IPS DF 19.7 (cell line): ENCODE measurements at regions not wholly inside any gene's neighbourhood (a gene's known extent, or its start where the extent isn't known, plus 50 kb on each side); places are given as distances from the start of the nearest gene placed in this dataset.
A peak's percentile ranks its signal among the peaks of the same experiment; 100 is the strongest.
"Not testable (repeated sequence)": the region's sequence is repeated elsewhere in the genome, so short reads cannot be mapped to it uniquely, and the experiment has no call there.

Experiments used
- DNase-seq: peaks from one replicate; pipeline ENCODE4 v3.0.0-alpha.2; 2013; ENCODE audit warnings: low read depth, low spot score

DNA sequence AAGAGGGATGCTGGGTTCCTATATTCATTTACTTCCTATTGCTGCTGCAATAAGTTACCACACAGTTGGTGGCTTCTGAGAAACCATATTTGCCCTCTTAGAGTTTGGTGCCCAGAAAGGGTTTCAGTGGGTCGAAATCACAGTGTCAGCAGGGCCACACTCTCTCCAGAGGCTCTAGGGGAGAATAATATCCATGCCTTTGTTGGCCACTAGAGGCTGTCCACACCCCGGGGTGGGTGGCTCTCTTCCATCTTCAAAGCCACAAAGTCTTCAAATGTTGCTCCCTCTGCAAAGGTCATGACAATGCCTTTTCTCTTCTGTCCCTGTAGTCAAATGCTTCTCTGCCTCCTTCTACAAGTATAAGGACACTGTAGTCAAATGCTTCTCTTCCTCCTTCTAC, 989.4 kb downstream of the CCSER2 start:
- no peak for DNase-seq

DNA sequence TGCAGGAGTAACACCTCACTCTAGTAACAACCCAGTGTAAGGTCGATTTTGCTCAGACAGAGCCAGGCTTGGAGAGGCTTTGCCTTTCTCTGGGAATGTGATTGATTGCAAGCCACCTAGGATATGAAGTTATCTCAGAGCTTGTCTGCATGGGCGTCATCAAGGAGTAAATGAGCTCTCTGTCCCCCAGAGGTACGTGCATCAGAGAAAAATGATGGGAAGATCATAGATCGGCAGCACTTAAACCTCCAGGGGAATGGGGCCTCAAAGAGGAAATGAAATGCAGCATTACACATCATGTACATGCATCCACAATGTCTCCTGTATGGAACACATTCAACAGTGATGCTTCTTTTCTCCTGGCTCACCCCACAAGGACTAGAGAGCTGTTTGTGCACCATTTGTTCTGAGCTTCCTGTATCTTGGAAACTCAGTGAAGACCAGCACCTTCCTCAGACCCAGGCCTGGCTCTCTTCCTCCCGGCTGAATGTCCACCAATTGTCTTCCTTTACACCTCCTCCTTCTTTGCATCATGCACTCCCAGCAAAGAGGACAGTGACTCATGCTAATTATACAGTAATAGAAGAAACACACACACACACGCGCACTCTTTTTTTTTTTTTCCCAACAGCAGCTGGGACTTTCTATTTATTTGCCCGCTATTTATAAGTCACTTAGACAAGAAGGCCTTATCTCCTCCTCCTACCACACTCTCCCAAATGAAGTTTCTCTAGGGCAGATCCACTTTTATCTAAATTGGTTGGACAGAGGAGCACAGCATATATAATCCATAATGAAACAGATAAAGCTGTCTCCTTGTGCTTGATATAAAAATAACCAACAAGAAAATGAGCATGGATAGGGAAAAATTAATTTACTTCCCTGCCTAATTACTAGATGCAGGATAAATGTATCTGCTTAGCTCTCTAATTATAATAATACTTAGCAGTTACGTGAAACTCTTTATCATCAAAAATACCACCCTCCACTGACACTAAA, 990.7 kb downstream of the CCSER2 start:
- no peak for DNase-seq

- DNase-seq, result no peak
Measured at GRCh38 chr10:85319826-85320225, 991.4 kb downstream of the CCSER2 start.

- DNase-seq, result no peak
Measured at GRCh38 chr10:85333594-85333993, 1005.2 kb downstream of the CCSER2 start.

DNA sequence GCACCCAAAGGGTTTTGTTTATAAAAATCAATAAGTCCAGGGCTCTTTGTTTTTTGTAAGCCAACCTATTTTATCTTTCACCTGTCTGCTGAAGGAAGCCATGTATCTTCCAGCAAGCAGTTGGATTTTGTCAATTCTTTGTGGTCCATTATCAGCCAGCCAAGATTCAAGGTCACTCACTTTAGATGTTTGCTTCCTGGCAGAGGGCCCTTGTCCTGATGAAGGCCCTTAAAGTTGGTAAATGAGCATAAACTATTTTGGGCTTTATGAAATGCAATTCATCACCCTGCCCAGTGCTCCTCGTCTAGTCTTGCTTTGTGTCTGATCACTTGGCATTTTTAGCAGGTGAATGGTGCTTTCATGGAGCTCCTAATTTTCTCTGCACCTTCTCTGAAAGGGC, 1004.2 kb downstream of the GRID1 start:
- DNase-seq, result no peak

GRCh38 chr10:85377029-85377806, 989.4 kb downstream of the GRID1 start:
- DNase-seq, result no peak

- DNase-seq, result no peak
Measured at GRCh38 chr10:85379338-85379737, 987.3 kb downstream of the GRID1 start.

DNA sequence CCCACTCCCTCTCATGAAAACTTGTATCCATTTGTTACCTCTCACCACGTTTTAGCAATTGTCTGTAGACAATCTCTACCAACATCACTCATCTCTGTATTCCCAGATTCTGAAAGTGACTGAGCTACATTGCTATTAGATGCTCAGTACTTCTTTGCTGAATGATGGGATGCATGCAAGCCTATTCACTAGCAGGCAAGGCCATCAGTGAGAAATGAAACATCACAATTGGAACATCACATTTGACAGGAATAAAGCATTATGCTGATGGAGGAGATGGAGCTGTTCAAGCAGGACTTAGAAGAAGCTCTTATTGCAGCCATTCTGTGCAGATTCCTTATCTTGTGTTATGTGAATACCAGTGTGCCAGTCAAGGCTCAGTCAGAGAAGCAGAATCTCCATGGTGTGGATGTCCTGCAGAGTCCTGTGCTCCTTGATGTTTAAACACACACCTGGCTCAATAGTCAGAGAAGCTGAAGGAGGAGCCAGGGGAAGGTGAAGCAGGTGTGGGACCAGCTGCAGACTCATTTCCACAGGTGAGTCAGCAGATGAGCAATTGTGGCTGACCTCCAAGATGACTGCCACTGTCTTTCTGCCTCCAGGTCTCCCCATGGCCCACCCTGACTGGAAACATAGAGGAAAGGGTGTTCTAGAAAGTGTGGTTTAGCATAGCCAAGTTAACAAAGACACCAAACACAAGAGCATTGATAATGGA, 965.5 kb downstream of the GRID1 start:
- DNase-seq, result no peak

- no peak for DNase-seq
Measured at GRCh38 chr10:85402541-85402940, 964.1 kb downstream of the GRID1 start.

DNA sequence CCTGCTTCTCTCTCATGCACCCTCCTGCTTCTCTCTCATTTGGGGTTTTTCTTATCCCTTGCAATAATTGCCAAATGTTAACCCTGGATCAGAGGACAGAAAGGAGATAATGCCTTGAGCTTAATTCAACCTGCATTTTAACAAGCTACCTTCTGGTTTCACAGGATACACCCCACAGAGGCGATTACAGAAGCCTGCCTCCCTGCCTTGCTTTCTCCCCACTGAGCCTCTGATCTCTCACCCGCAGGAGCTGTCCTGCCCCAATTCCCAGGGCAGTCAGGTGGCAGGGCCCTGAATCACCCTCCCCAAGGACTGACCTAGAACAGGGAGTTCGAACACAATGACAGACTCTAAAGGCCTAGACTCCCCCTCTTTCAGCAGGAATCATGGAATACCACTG, 959.5 kb downstream of the GRID1 start:
- DNase-seq, result no peak

DNA sequence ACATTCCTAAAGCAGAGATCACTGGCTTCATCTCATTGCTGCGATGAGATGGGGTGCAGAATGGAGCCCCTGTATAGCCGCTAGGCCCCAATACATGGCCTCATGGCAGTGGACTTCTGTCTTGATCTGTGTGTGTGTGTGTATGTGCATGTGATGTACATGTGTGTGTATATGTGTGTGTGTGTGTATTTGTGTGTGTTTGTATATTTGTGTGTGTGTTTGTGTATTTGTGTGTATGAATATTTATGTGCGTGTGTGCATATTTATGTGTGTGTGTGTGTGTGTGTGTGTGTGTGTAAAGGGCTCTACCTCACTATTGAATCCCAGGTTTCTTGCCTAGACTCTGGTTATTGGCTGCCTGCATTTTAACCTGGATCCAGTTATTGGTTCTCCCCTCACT, 958.2 kb downstream of the GRID1 start:
- no peak for DNase-seq

DNA sequence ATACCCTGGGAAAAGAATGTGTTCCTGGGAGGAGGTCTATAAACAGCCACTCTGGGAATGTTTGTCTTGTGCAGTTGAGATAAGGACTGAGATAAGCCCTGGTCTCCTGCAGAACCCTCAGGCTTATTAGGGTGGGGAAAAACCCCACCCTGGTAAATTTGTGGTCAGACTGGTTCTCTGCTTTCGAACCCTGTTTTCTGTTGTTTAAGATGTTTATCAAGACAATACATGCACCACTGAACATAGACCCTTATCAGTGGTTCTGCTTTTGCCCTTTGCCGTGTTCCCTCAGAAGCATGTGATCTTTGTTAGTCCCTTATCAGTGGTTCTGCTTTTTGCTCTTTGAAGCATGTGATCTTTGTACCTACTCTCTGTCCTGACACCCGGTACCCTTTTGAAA, 956.0 kb downstream of the GRID1 start:
- DNase-seq, result not testable (repeated sequence)

- no peak for DNase-seq
Measured at GRCh38 chr10:85413570-85413969, 953.0 kb downstream of the GRID1 start.

DNA sequence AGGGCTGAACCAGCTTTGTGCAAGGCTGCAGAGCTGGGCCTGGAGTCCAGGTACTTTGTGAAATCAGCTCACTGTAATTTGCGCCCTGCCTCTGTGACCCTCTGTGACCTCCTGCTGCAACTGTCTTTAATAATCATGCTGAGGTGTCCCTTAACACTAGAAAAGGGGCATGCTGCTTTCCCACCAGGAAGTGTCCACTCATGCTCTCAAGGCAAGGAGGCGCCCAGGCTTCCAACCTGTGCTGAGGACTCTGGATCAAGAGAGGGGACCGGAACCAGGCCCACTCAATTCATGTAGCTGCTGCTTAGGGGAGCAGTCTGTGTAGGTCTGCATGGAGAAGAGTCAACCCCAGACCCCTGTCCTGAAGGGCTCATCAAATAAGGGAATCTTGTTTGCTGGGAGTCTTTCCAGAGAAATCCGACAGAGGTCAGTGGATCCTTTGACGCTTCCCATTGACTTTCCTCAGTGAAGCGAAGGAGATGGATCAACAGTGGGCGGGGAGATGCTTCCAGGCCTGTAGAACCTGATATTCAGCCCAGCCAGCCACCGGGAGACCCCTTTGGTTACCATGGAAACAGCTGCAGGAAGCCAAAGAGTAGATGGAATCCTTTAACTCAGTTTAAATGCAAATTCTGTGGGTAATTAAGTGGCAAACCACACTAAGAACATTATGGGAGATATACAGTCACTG, 945.9 kb downstream of the GRID1 start:
- DNase-seq, result peak; percentile 83

GRCh38 chr10:85421421-85421820, 945.2 kb downstream of the GRID1 start:
- no peak for DNase-seq

GRCh38 chr10:85429126-85429525, 937.5 kb downstream of the GRID1 start:
- no peak for DNase-seq

DNA sequence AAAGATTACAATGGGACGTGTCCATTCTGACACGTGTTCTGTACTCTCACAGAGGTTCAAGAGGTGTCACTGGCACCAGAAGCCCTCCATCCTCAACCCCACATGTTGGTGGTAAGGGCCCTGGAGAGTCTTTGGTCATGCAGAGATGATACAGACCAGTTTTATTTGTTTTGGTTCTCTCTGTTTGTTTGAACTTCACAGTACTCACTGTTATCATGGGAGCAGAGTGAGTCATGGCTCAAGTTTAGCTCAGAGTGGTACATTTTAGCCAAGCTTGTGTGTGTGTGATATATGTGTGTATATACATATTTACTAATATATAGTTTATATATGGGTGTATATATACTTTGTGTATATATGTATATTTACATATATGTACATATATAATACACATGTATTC, 935.6 kb downstream of the GRID1 start:
- no peak for DNase-seq

DNA sequence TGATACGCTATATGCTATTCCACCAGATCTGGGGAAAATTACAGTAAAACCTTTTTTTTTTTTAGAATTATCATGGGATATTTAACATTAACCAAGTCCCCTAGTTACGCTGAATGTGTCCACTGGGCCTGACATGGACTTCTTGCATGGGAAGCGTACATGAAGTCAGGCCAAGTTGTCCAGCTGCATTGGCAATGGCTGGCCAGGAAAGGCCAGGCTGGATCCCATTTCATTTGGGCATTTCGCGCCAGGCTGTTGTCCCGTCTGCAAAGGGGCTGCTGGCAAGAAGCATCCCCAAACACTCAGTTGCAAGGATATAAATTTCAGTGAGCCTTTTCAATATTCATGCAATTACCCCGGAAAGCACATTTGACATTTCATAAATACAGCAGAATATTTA, 933.3 kb downstream of the GRID1 start:
- no peak for DNase-seq

GRCh38 chr10:85444868-85445267, 921.7 kb downstream of the GRID1 start:
- no peak for DNase-seq

DNA sequence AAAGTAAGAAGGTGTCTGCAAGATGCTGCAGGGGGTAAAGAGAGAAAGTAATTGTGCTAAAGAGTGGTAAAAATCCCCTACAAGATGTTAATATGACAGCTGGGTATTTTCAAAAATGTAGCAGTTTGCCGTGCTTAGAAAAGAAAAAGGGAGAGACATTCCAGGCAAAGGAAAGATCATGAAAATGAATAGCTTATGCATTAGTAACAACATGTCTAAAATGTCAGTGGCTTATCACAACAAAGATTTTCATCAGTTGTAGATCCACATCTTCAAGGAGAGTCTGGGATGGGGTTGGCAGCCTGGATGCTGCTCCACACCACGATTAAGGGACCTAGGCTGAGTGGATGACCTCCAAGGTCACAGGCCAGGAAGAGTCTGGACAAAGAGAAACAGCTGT, 920.9 kb downstream of the GRID1 start:
- no peak for DNase-seq

- DNase-seq, result no peak
Measured at GRCh38 chr10:85446827-85447226, 919.8 kb downstream of the GRID1 start.
